ENCODE measurements at regions not wholly inside any gene's neighbourhood (a gene's known extent, or its start where the extent isn't known, plus 50 kb on each side); places are given as distances from the start of the nearest gene placed in this dataset.

GRCh38 chr10:128542659-128543058 is 416.4 kb upstream of the MKI67 start:
- Histone ChIP-seq H3K4me3 (ENCODE audit: insufficient read depth, low read depth, low read length, poor library complexity, severe bottlenecking) (no peak overlapping the region), H3K9me3 (ENCODE audit: control insufficient read depth, low read length) (no peaks in the 10 kb centered on the region), H3K27ac (ENCODE audit: insufficient read depth, low read length, poor library complexity, severe bottlenecking) (no peak overlapping the region), H3K36me3 (ENCODE audit: control insufficient read depth, insufficient read depth, low read length) (no peaks in the 10 kb centered on the region), H3K27me3 (replicated peaks; ENCODE audit: control insufficient read depth, insufficient read depth, low read length, poor library complexity, severe bottlenecking) (peaks cover 5% of the 10 kb centered on the region), H3K4me1 (ENCODE audit: control insufficient read depth, insufficient read depth, low read length, poor library complexity, severe bottlenecking) (no peaks in the 10 kb centered on the region)
- DNase-seq: no peak

GRCh38 chr10:128543151-128543550 is 416.9 kb upstream of the MKI67 start:
- Histone ChIP-seq H3K27me3 (replicated peaks; ENCODE audit: control insufficient read depth, insufficient read depth, low read length, poor library complexity, severe bottlenecking) (peaks cover 5% of the 10 kb centered on the region), H3K4me1 (ENCODE audit: control insufficient read depth, insufficient read depth, low read length, poor library complexity, severe bottlenecking) (no peaks in the 10 kb centered on the region), H3K4me3 (ENCODE audit: insufficient read depth, low read depth, low read length, poor library complexity, severe bottlenecking) (no peak overlapping the region), H3K27ac (ENCODE audit: insufficient read depth, low read length, poor library complexity, severe bottlenecking) (no peak overlapping the region), H3K36me3 (ENCODE audit: control insufficient read depth, insufficient read depth, low read length) (no peaks in the 10 kb centered on the region), H3K9me3 (ENCODE audit: control insufficient read depth, low read length) (no peaks in the 10 kb centered on the region)
- no peak for DNase-seq

GRCh38 chr10:128545216-128545615 is 419.0 kb upstream of the MKI67 start:
- no peak for DNase-seq
- Histone ChIP-seq H3K36me3 (ENCODE audit: control insufficient read depth, insufficient read depth, low read length) (no peaks in the 10 kb centered on the region), H3K9me3 (ENCODE audit: control insufficient read depth, low read length) (no peaks in the 10 kb centered on the region), H3K4me1 (ENCODE audit: control insufficient read depth, insufficient read depth, low read length, poor library complexity, severe bottlenecking) (no peaks in the 10 kb centered on the region), H3K27me3 (replicated peaks; ENCODE audit: control insufficient read depth, insufficient read depth, low read length, poor library complexity, severe bottlenecking) (no peaks in the 10 kb centered on the region), H3K4me3 (ENCODE audit: insufficient read depth, low read depth, low read length, poor library complexity, severe bottlenecking) (no peak overlapping the region), H3K27ac (ENCODE audit: insufficient read depth, low read length, poor library complexity, severe bottlenecking) (no peak overlapping the region)

GRCh38 chr10:128546651-128547165 is 420.5 kb upstream of the MKI67 start:
- DNase-seq: no peak
- Histone ChIP-seq H3K27me3 (replicated peaks; ENCODE audit: control insufficient read depth, insufficient read depth, low read length, poor library complexity, severe bottlenecking) (no peaks in the 10 kb centered on the region), H3K36me3 (ENCODE audit: control insufficient read depth, insufficient read depth, low read length) (no peaks in the 10 kb centered on the region), H3K4me3 (ENCODE audit: insufficient read depth, low read depth, low read length, poor library complexity, severe bottlenecking) (no peak overlapping the region), H3K4me1 (ENCODE audit: control insufficient read depth, insufficient read depth, low read length, poor library complexity, severe bottlenecking) (no peaks in the 10 kb centered on the region), H3K9me3 (ENCODE audit: control insufficient read depth, low read length) (no peaks in the 10 kb centered on the region), H3K27ac (ENCODE audit: insufficient read depth, low read length, poor library complexity, severe bottlenecking) (no peak overlapping the region)

GRCh38 chr10:128549101-128549608 is 422.9 kb upstream of the MKI67 start:
- DNase-seq: no peak
- H3K9me3 ChIP-seq (ENCODE audit: control insufficient read depth, low read length): no peaks in the 10 kb centered on the region

GRCh38 chr10:128550045-128550444 is 423.8 kb upstream of the MKI67 start:
- Histone ChIP-seq H3K4me3 (ENCODE audit: insufficient read depth, low read depth, low read length, poor library complexity, severe bottlenecking) (no peak overlapping the region), H3K27ac (ENCODE audit: insufficient read depth, low read length, poor library complexity, severe bottlenecking) (no peak overlapping the region), H3K27me3 (replicated peaks; ENCODE audit: control insufficient read depth, insufficient read depth, low read length, poor library complexity, severe bottlenecking) (no peaks in the 10 kb centered on the region), H3K9me3 (ENCODE audit: control insufficient read depth, low read length) (no peaks in the 10 kb centered on the region), H3K4me1 (ENCODE audit: control insufficient read depth, insufficient read depth, low read length, poor library complexity, severe bottlenecking) (no peaks in the 10 kb centered on the region), H3K36me3 (ENCODE audit: control insufficient read depth, insufficient read depth, low read length) (no peaks in the 10 kb centered on the region)
- no peak for DNase-seq

More at GRCh38 chr10:128549101-128549608, 422.9 kb upstream of the MKI67 start:
- Histone ChIP-seq H3K4me1 (ENCODE audit: control insufficient read depth, insufficient read depth, low read length, poor library complexity, severe bottlenecking) (no peaks in the 10 kb centered on the region), H3K27me3 (replicated peaks; ENCODE audit: control insufficient read depth, insufficient read depth, low read length, poor library complexity, severe bottlenecking) (no peaks in the 10 kb centered on the region), H3K36me3 (ENCODE audit: control insufficient read depth, insufficient read depth, low read length) (no peaks in the 10 kb centered on the region), H3K4me3 (ENCODE audit: insufficient read depth, low read depth, low read length, poor library complexity, severe bottlenecking) (no peak overlapping the region), H3K27ac (ENCODE audit: insufficient read depth, low read length, poor library complexity, severe bottlenecking) (no peak overlapping the region)

- H3K27ac ChIP-seq (ENCODE audit: insufficient read depth, low read length, poor library complexity, severe bottlenecking): no peak overlapping the region
- DNase-seq: no peak
- H3K4me3 ChIP-seq (ENCODE audit: insufficient read depth, low read depth, low read length, poor library complexity, severe bottlenecking): no peak overlapping the region
- H3K36me3 ChIP-seq (ENCODE audit: control insufficient read depth, insufficient read depth, low read length): no peaks in the 10 kb centered on the region
- H3K27me3 ChIP-seq (replicated peaks; ENCODE audit: control insufficient read depth, insufficient read depth, low read length, poor library complexity, severe bottlenecking): no peaks in the 10 kb centered on the region
- no peaks in the 10 kb centered on the region for H3K9me3 ChIP-seq (ENCODE audit: control insufficient read depth, low read length)
- H3K4me1 ChIP-seq (ENCODE audit: control insufficient read depth, insufficient read depth, low read length, poor library complexity, severe bottlenecking): no peaks in the 10 kb centered on the region
Measured at GRCh38 chr10:128551475-128551874, 425.3 kb upstream of the MKI67 start.

GRCh38 chr10:128553755-128554154 is 427.5 kb upstream of the MKI67 start:
- Histone ChIP-seq H3K9me3 (ENCODE audit: control insufficient read depth, low read length) (no peaks in the 10 kb centered on the region), H3K36me3 (ENCODE audit: control insufficient read depth, insufficient read depth, low read length) (no peaks in the 10 kb centered on the region), H3K27ac (ENCODE audit: insufficient read depth, low read length, poor library complexity, severe bottlenecking) (no peak overlapping the region), H3K4me1 (ENCODE audit: control insufficient read depth, insufficient read depth, low read length, poor library complexity, severe bottlenecking) (no peaks in the 10 kb centered on the region), H3K27me3 (replicated peaks; ENCODE audit: control insufficient read depth, insufficient read depth, low read length, poor library complexity, severe bottlenecking) (no peaks in the 10 kb centered on the region), H3K4me3 (ENCODE audit: insufficient read depth, low read depth, low read length, poor library complexity, severe bottlenecking) (no peak overlapping the region)
- DNase-seq: no peak

- no peak for DNase-seq
- Histone ChIP-seq H3K9me3 (ENCODE audit: control insufficient read depth, low read length) (no peaks in the 10 kb centered on the region), H3K27ac (ENCODE audit: insufficient read depth, low read length, poor library complexity, severe bottlenecking) (no peak overlapping the region), H3K4me3 (ENCODE audit: insufficient read depth, low read depth, low read length, poor library complexity, severe bottlenecking) (no peak overlapping the region), H3K27me3 (replicated peaks; ENCODE audit: control insufficient read depth, insufficient read depth, low read length, poor library complexity, severe bottlenecking) (no peaks in the 10 kb centered on the region), H3K36me3 (ENCODE audit: control insufficient read depth, insufficient read depth, low read length) (no peaks in the 10 kb centered on the region), H3K4me1 (ENCODE audit: control insufficient read depth, insufficient read depth, low read length, poor library complexity, severe bottlenecking) (no peaks in the 10 kb centered on the region)
Measured at GRCh38 chr10:128556182-128557110, 430.2 kb upstream of the MKI67 start.

GRCh38 chr10:128557149-128557710 is 431.0 kb upstream of the MKI67 start:
- DNase-seq: no peak
- Histone ChIP-seq H3K27me3 (replicated peaks; ENCODE audit: control insufficient read depth, insufficient read depth, low read length, poor library complexity, severe bottlenecking) (no peaks in the 10 kb centered on the region), H3K36me3 (ENCODE audit: control insufficient read depth, insufficient read depth, low read length) (no peaks in the 10 kb centered on the region), H3K27ac (ENCODE audit: insufficient read depth, low read length, poor library complexity, severe bottlenecking) (no peak overlapping the region), H3K4me1 (ENCODE audit: control insufficient read depth, insufficient read depth, low read length, poor library complexity, severe bottlenecking) (no peaks in the 10 kb centered on the region), H3K4me3 (ENCODE audit: insufficient read depth, low read depth, low read length, poor library complexity, severe bottlenecking) (no peak overlapping the region), H3K9me3 (ENCODE audit: control insufficient read depth, low read length) (no peaks in the 10 kb centered on the region)
